ENCODE measurements at regions not wholly inside any gene's neighbourhood (a gene's known extent, or its start where the extent isn't known, plus 50 kb on each side); places are given as distances from the start of the nearest gene placed in this dataset.

DNA sequence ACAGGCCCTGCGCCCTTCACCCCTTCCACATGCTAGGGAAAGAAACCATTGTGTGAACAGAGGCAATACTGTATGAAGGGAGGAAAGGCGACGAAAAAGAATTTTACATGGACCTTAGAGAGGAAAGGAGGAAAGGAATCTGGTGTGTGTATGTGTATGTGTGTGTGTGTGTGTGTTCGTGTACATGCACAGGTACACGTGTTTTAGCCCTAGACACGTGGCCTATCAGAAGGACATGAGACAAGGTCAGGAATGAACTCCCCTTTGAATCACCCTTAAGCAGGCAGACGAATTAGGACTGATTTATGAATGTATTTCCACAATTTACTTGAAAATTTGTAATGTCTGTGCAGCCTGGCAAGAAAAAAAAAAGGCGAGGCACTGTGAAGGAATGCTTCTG is 276.0 kb downstream of the ZNF516 start:
- H4K20me1 ChIP-seq (replicated peaks; ENCODE audit: insufficient read depth), result no peaks in the 10 kb centered on the region
- Mint-ChIP-seq H3K36me3 (ENCODE audit: low read depth) (no peaks in the 10 kb centered on the region), H3K27me3 (ENCODE audit: insufficient read depth, low read depth, poor library complexity) (no peaks in the 10 kb centered on the region), H3K4me3 (no peak overlapping the region), H3K9me3 (no peaks in the 10 kb centered on the region; the same call in 2 of the 3 replicates), H3K27ac (no peak overlapping the region), H3K4me1 (no peaks in the 10 kb centered on the region)
- no peaks in the 10 kb centered on the region for H3K27me3 ChIP-seq (ENCODE audit: insufficient read depth)
- no peaks in the 10 kb centered on the region for H3K9me2 ChIP-seq (ENCODE audit: insufficient read depth)
- H3K4me1 ChIP-seq (ENCODE audit: insufficient read depth), result no peaks in the 10 kb centered on the region
- no peak for DNase-seq (ENCODE audit: low spot score)
- H3K4me3 ChIP-seq, result no peak overlapping the region
- no peaks in the 10 kb centered on the region for H3K36me3 ChIP-seq (ENCODE audit: insufficient read depth)
- TF ChIP-seq POLR2AphosphoS5 (IDR thresholded peaks at IDR 0.05; ENCODE audit: low read depth) (no peak), ZNF114 (CRISPR knock-in tag; IDR thresholded peaks at IDR 0.05) (no peak), EZH2phosphoT487 (IDR thresholded peaks at IDR 0.05; ENCODE audit: unreplicated experiment) (no peak), STAT1 (IDR thresholded peaks at IDR 0.05; ENCODE audit: unreplicated experiment) (no peak), ZNF331 (CRISPR knock-in tag; IDR thresholded peaks at IDR 0.05; ENCODE audit: low read depth) (no peak), NANOG (IDR thresholded peaks at IDR 0.05; ENCODE audit: borderline replicate concordance) (no peak), JUNB (IDR thresholded peaks at IDR 0.05; ENCODE audit: unreplicated experiment) (no peak), CREB1 (CRISPR knock-in tag; IDR thresholded peaks at IDR 0.05; ENCODE audit: low read depth) (no peak), EZH2 (IDR thresholded peaks at IDR 0.05; ENCODE audit: low read depth, unreplicated experiment) (no peak)
- TF ChIP-seq, protein P1, sequence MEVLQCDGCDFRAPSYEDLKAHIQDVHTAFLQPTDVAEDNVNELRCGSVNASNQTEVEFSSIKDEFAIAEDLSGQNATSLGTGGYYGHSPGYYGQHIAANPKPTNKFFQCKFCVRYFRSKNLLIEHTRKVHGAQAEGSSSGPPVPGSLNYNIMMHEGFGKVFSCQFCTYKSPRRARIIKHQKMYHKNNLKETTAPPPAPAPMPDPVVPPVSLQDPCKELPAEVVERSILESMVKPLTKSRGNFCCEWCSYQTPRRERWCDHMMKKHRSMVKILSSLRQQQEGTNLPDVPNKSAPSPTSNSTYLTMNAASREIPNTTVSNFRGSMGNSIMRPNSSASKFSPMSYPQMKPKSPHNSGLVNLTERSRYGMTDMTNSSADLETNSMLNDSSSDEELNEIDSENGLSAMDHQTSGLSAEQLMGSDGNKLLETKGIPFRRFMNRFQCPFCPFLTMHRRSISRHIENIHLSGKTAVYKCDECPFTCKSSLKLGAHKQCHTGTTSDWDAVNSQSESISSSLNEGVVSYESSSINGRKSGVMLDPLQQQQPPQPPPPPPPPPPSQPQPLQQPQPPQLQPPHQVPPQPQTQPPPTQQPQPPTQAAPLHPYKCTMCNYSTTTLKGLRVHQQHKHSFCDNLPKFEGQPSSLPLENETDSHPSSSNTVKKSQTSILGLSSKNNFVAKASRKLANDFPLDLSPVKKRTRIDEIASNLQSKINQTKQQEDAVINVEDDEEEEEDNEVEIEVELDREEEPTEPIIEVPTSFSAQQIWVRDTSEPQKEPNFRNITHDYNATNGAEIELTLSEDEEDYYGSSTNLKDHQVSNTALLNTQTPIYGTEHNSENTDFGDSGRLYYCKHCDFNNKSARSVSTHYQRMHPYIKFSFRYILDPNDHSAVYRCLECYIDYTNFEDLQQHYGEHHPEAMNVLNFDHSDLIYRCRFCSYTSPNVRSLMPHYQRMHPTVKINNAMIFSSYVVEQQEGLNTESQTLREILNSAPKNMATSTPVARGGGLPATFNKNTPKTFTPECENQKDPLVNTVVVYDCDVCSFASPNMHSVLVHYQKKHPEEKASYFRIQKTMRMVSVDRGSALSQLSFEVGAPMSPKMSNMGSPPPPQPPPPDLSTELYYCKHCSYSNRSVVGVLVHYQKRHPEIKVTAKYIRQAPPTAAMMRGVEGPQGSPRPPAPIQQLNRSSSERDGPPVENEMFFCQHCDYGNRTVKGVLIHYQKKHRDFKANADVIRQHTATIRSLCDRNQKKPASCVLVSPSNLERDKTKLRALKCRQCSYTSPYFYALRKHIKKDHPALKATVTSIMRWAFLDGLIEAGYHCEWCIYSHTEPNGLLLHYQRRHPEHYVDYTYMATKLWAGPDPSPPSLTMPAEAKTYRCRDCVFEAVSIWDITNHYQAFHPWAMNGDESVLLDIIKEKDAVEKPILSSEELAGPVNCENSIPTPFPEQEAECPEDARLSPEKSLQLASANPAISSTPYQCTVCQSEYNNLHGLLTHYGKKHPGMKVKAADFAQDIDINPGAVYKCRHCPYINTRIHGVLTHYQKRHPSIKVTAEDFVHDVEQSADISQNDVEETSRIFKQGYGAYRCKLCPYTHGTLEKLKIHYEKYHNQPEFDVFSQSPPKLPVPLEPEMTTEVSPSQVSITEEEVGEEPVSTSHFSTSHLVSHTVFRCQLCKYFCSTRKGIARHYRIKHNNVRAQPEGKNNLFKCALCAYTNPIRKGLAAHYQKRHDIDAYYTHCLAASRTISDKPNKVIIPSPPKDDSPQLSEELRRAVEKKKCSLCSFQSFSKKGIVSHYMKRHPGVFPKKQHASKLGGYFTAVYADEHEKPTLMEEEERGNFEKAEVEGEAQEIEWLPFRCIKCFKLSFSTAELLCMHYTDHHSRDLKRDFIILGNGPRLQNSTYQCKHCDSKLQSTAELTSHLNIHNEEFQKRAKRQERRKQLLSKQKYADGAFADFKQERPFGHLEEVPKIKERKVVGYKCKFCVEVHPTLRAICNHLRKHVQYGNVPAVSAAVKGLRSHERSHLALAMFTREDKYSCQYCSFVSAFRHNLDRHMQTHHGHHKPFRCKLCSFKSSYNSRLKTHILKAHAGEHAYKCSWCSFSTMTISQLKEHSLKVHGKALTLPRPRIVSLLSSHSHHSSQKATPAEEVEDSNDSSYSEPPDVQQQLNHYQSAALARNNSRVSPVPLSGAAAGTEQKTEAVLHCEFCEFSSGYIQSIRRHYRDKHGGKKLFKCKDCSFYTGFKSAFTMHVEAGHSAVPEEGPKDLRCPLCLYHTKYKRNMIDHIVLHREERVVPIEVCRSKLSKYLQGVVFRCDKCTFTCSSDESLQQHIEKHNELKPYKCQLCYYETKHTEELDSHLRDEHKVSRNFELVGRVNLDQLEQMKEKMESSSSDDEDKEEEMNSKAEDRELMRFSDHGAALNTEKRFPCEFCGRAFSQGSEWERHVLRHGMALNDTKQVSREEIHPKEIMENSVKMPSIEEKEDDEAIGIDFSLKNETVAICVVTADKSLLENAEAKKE (CRISPR knock-in tag; IDR thresholded peaks at IDR 0.05), result no peak
- TF ChIP-seq, protein P2, sequence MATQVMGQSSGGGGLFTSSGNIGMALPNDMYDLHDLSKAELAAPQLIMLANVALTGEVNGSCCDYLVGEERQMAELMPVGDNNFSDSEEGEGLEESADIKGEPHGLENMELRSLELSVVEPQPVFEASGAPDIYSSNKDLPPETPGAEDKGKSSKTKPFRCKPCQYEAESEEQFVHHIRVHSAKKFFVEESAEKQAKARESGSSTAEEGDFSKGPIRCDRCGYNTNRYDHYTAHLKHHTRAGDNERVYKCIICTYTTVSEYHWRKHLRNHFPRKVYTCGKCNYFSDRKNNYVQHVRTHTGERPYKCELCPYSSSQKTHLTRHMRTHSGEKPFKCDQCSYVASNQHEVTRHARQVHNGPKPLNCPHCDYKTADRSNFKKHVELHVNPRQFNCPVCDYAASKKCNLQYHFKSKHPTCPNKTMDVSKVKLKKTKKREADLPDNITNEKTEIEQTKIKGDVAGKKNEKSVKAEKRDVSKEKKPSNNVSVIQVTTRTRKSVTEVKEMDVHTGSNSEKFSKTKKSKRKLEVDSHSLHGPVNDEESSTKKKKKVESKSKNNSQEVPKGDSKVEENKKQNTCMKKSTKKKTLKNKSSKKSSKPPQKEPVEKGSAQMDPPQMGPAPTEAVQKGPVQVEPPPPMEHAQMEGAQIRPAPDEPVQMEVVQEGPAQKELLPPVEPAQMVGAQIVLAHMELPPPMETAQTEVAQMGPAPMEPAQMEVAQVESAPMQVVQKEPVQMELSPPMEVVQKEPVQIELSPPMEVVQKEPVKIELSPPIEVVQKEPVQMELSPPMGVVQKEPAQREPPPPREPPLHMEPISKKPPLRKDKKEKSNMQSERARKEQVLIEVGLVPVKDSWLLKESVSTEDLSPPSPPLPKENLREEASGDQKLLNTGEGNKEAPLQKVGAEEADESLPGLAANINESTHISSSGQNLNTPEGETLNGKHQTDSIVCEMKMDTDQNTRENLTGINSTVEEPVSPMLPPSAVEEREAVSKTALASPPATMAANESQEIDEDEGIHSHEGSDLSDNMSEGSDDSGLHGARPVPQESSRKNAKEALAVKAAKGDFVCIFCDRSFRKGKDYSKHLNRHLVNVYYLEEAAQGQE (IDR thresholded peaks at IDR 0.05; ENCODE audit: unreplicated experiment), result no peak
- TF ChIP-seq, protein P3, sequence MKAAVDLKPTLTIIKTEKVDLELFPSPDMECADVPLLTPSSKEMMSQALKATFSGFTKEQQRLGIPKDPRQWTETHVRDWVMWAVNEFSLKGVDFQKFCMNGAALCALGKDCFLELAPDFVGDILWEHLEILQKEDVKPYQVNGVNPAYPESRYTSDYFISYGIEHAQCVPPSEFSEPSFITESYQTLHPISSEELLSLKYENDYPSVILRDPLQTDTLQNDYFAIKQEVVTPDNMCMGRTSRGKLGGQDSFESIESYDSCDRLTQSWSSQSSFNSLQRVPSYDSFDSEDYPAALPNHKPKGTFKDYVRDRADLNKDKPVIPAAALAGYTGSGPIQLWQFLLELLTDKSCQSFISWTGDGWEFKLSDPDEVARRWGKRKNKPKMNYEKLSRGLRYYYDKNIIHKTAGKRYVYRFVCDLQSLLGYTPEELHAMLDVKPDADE (IDR thresholded peaks at IDR 0.05), result no peak
- TF ChIP-seq, protein P4, sequence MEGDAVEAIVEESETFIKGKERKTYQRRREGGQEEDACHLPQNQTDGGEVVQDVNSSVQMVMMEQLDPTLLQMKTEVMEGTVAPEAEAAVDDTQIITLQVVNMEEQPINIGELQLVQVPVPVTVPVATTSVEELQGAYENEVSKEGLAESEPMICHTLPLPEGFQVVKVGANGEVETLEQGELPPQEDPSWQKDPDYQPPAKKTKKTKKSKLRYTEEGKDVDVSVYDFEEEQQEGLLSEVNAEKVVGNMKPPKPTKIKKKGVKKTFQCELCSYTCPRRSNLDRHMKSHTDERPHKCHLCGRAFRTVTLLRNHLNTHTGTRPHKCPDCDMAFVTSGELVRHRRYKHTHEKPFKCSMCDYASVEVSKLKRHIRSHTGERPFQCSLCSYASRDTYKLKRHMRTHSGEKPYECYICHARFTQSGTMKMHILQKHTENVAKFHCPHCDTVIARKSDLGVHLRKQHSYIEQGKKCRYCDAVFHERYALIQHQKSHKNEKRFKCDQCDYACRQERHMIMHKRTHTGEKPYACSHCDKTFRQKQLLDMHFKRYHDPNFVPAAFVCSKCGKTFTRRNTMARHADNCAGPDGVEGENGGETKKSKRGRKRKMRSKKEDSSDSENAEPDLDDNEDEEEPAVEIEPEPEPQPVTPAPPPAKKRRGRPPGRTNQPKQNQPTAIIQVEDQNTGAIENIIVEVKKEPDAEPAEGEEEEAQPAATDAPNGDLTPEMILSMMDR (conservative IDR thresholded peaks at IDR 0.05; ENCODE audit: low read depth in 2 of 2), result no peak
- no peaks in the 10 kb centered on the region for H3F3A ChIP-seq (replicated peaks; ENCODE audit: low read depth)
- no peak for ATAC-seq
- no peak overlapping the region for H3K27ac ChIP-seq (ENCODE audit: low read depth)
- no peak overlapping the region for H3K4me2 ChIP-seq
- no peak overlapping the region for H2AFZ ChIP-seq
- H3K79me2 ChIP-seq (replicated peaks; ENCODE audit: insufficient read depth), result no peaks in the 10 kb centered on the region

Data from GM23338 (cell line).